ENCODE measurements at regions not wholly inside any gene's neighbourhood (a gene's known extent, or its start where the extent isn't known, plus 50 kb on each side); places are given as distances from the start of the nearest gene placed in this dataset.

- intact Hi-C loops (cut with micrococcal nuclease; ENCODE audit: unreplicated experiment): no loop called here
- no peak overlapping the region for H3K4me2 ChIP-seq (ENCODE audit: low read length)
- no peaks in the 10 kb centered on the region for H3K9me3 ChIP-seq (ENCODE audit: low read length)
- BruUV-seq (replicated peaks): no TSS peak
- no peaks in the 10 kb centered on the region for H3K36me3 ChIP-seq (ENCODE audit: insufficient read depth, low read length)
- no peaks in the 10 kb centered on the region for H3K79me2 ChIP-seq (ENCODE audit: insufficient read depth, low read depth, low read length)
- no peak overlapping the region for H2AFZ ChIP-seq (ENCODE audit: low read length)
- no peaks in the 10 kb centered on the region for H3K4me1 ChIP-seq (ENCODE audit: insufficient read depth, low read length, poor library complexity, severe bottlenecking)
- H3K4me3 ChIP-seq (ENCODE audit: low read depth, low read length, poor library complexity, severe bottlenecking): no peak overlapping the region
- ChIA-PET POLR2A (no interaction called here), CTCF (ENCODE audit: unreplicated experiment) (no interaction called here)
- TF ChIP-seq EZH2phosphoT487 (IDR thresholded peaks at IDR 0.05; ENCODE audit: borderline replicate concordance, low read depth, low read length): no peak
- TF ChIP-seq CTCF (conservative IDR thresholded peaks at IDR 0.05; ENCODE audit: low read length): no peak
- no peak overlapping the region for H3K27ac ChIP-seq (ENCODE audit: low read depth, low read length, poor library complexity, severe bottlenecking)
- no peaks in the 10 kb centered on the region for H3K9me2 ChIP-seq (ENCODE audit: insufficient read depth, low read length)
- no peak for DNase-seq (ENCODE audit: low spot score)
- H4K20me1 ChIP-seq (ENCODE audit: insufficient read depth, low read length): no peaks in the 10 kb centered on the region
Measured at GRCh38 chr16:79347277-79347676, 253.3 kb downstream of the MAF start.

- Histone ChIP-seq H3K4me3 (ENCODE audit: low read depth, low read length, poor library complexity, severe bottlenecking) (no peak overlapping the region), H2AFZ (ENCODE audit: low read length) (no peak overlapping the region), H3K36me3 (ENCODE audit: insufficient read depth, low read length) (no peaks in the 10 kb centered on the region), H3K9me2 (ENCODE audit: insufficient read depth, low read length) (no peaks in the 10 kb centered on the region), H3K79me2 (ENCODE audit: insufficient read depth, low read depth, low read length) (no peaks in the 10 kb centered on the region), H3K4me1 (ENCODE audit: insufficient read depth, low read length, poor library complexity, severe bottlenecking) (no peaks in the 10 kb centered on the region), H3K27ac (ENCODE audit: low read depth, low read length, poor library complexity, severe bottlenecking) (no peak overlapping the region), H3K9me3 (ENCODE audit: low read length) (no peaks in the 10 kb centered on the region), H3K4me2 (ENCODE audit: low read length) (no peak overlapping the region), H4K20me1 (ENCODE audit: insufficient read depth, low read length) (no peaks in the 10 kb centered on the region)
- no TSS peak for BruUV-seq (replicated peaks)
- no peak for DNase-seq (ENCODE audit: low spot score)
- ChIA-PET CTCF (ENCODE audit: unreplicated experiment) (no interaction called here), POLR2A (no interaction called here)
- no peak for TF ChIP-seq CTCF (conservative IDR thresholded peaks at IDR 0.05; ENCODE audit: low read length)
- intact Hi-C loops (cut with micrococcal nuclease; ENCODE audit: unreplicated experiment): no loop called here
Measured at GRCh38 chr16:79339863-79340262, 260.7 kb downstream of the MAF start.

- ChIA-PET POLR2A (no interaction called here), CTCF (ENCODE audit: unreplicated experiment) (no interaction called here)
- no peaks in the 10 kb centered on the region for H3K36me3 ChIP-seq (ENCODE audit: insufficient read depth, low read length)
- no peak for TF ChIP-seq EZH2phosphoT487 (IDR thresholded peaks at IDR 0.05; ENCODE audit: borderline replicate concordance, low read depth, low read length)
- no peak for TF ChIP-seq CTCF (conservative IDR thresholded peaks at IDR 0.05; ENCODE audit: low read length)
- H3K9me2 ChIP-seq (ENCODE audit: insufficient read depth, low read length): no peaks in the 10 kb centered on the region
- H3K79me2 ChIP-seq (ENCODE audit: insufficient read depth, low read depth, low read length): no peaks in the 10 kb centered on the region
- intact Hi-C loops (cut with micrococcal nuclease; ENCODE audit: unreplicated experiment): no loop called here
- no peak overlapping the region for H3K27ac ChIP-seq (ENCODE audit: low read depth, low read length, poor library complexity, severe bottlenecking)
- no peaks in the 10 kb centered on the region for H4K20me1 ChIP-seq (ENCODE audit: insufficient read depth, low read length)
- H3K4me2 ChIP-seq (ENCODE audit: low read length): no peak overlapping the region
- no peak for DNase-seq (ENCODE audit: low spot score)
- H2AFZ ChIP-seq (ENCODE audit: low read length): no peak overlapping the region
- BruUV-seq (replicated peaks): no TSS peak
- H3K9me3 ChIP-seq (ENCODE audit: low read length): no peaks in the 10 kb centered on the region
- H3K4me1 ChIP-seq (ENCODE audit: insufficient read depth, low read length, poor library complexity, severe bottlenecking): no peaks in the 10 kb centered on the region
- no peak overlapping the region for H3K4me3 ChIP-seq (ENCODE audit: low read depth, low read length, poor library complexity, severe bottlenecking)
Measured at GRCh38 chr16:79337906-79338305, 262.6 kb downstream of the MAF start.
